ENCODE measurements at regions not wholly inside any gene's neighbourhood (a gene's known extent, or its start where the extent isn't known, plus 50 kb on each side); places are given as distances from the start of the nearest gene placed in this dataset.

GRCh38 chr1:193709607-193710006, 523.2 kb upstream of the B3GALT2 start:
- ChIA-PET POLR2A (no interaction called here), CTCF (interaction anchor here (0.9 kb wide), 1 partner anchor 13 kb away, joined by 3 read pairs; no protein-coding TSS in a partner anchor)

GRCh38 chr1:193707271-193708021, 521.0 kb upstream of the B3GALT2 start:
- TF ChIP-seq, protein P1, sequence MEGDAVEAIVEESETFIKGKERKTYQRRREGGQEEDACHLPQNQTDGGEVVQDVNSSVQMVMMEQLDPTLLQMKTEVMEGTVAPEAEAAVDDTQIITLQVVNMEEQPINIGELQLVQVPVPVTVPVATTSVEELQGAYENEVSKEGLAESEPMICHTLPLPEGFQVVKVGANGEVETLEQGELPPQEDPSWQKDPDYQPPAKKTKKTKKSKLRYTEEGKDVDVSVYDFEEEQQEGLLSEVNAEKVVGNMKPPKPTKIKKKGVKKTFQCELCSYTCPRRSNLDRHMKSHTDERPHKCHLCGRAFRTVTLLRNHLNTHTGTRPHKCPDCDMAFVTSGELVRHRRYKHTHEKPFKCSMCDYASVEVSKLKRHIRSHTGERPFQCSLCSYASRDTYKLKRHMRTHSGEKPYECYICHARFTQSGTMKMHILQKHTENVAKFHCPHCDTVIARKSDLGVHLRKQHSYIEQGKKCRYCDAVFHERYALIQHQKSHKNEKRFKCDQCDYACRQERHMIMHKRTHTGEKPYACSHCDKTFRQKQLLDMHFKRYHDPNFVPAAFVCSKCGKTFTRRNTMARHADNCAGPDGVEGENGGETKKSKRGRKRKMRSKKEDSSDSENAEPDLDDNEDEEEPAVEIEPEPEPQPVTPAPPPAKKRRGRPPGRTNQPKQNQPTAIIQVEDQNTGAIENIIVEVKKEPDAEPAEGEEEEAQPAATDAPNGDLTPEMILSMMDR (IDR thresholded peaks at IDR 0.05; ENCODE audit: control extremely low read depth, extremely low read depth, low read depth, missing control alignments), result no peak
- DNase-seq (ENCODE audit: extremely low spot score), result no peak
- ChIA-PET POLR2A (no interaction called here), CTCF (interaction anchor here (1.0 to 1.1 kb wide), 4 partner anchors 9 to 27 kb away, joined by 3 to 6 read pairs (median 3); no protein-coding TSS in a partner anchor)

More at GRCh38 chr1:193709607-193710006, 523.2 kb upstream of the B3GALT2 start:
- DNase-seq (ENCODE audit: extremely low spot score), result no peak
- TF ChIP-seq, protein P1 (IDR thresholded peaks at IDR 0.05; ENCODE audit: control extremely low read depth, extremely low read depth, low read depth, missing control alignments), result no peak

GRCh38 chr1:193706766-193707165, 520.4 kb upstream of the B3GALT2 start:
- TF ChIP-seq, protein P1 (IDR thresholded peaks at IDR 0.05; ENCODE audit: control extremely low read depth, extremely low read depth, low read depth, missing control alignments), result no peak
- POLR2A ChIA-PET, result no interaction called here
- CTCF ChIA-PET, result no interaction called here
- DNase-seq (ENCODE audit: extremely low spot score), result no peak

- DNase-seq (ENCODE audit: extremely low spot score), result no peak
- TF ChIP-seq, protein P1 (IDR thresholded peaks at IDR 0.05; ENCODE audit: control extremely low read depth, extremely low read depth, low read depth, missing control alignments), result no peak
- ChIA-PET CTCF (no interaction called here), POLR2A (no interaction called here)
Measured at GRCh38 chr1:193705554-193705981, 519.2 kb upstream of the B3GALT2 start.

DNA sequence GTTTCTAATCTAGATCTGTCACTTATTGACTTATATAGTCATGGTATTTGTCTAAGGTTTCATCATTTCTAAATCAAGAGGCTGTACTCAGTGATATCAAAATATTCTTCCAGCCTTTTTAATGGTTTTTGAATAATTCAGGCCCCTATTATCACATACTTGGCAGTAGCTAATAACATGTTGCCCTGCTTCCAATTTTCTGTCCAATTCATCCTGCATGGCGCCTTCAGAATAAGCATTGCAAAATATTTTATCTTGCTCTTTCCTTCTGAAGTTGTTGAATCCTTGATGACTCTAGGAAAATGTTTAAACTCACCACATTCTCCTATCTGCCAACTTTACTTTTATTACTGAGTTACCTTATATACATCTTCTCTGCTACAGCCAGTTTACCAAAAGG, 517.2 kb upstream of the B3GALT2 start:
- TF ChIP-seq, protein P1 (IDR thresholded peaks at IDR 0.05; ENCODE audit: control extremely low read depth, extremely low read depth, low read depth, missing control alignments), result no peak
- no peak for DNase-seq (ENCODE audit: extremely low spot score)
- ChIA-PET CTCF (interaction anchor here (0.9 kb wide), 1 partner anchor 115 kb away, joined by 3 read pairs; no protein-coding TSS in a partner anchor), POLR2A (no interaction called here)

GRCh38 chr1:193703121-193703520, 516.7 kb upstream of the B3GALT2 start:
- DNase-seq (ENCODE audit: extremely low spot score), result no peak
- ChIA-PET POLR2A (no interaction called here), CTCF (interaction anchor here (0.9 to 1.4 kb wide), 2 partner anchors 11 to 115 kb away, joined by 3 read pairs; no protein-coding TSS in a partner anchor)
- TF ChIP-seq, protein P1 (IDR thresholded peaks at IDR 0.05; ENCODE audit: control extremely low read depth, extremely low read depth, low read depth, missing control alignments), result no peak

Data from GM10248 (cell line).